HCT116 (cell line): ENCODE measurements at regions not wholly inside any gene's neighbourhood (a gene's known extent, or its start where the extent isn't known, plus 50 kb on each side); places are given as distances from the start of the nearest gene placed in this dataset.

Experiments
- ATAC-seq: fragments of 200-7000 bp; cut with Tn5 transposase; 2 replicates; pipeline ENCODE4 v1.9.1; 2020; ENCODE audit warnings: mild to moderate bottlenecking, moderate library complexity
- BruUV-seq: library from RNA; stranded (reverse); fragments of 400-500 nt; replicated peaks from 2 replicates; lab custom pipeline; 2021; lab: Mats Ljungman, UMichigan
- CTCF ChIA-PET: fragments of 300-600 bp; sonication (Branson Sonifier 250); formaldehyde crosslinking; loops from one replicate; lab custom pipeline; 2021; ENCODE audit warnings: antibody characterized with exemption; lab: Charles Lee
- POLR2A ChIA-PET: fragments of 300-600, 350-600 bp; sonication (Branson Sonifier 250); formaldehyde crosslinking; loops from one replicate; lab custom pipeline; 2021; ENCODE audit warnings: antibody characterized with exemption; lab: Charles Lee
- RAD21 ChIA-PET, 2 experiments: fragments of 300-600 bp; sonication (Branson Sonifier 250); formaldehyde crosslinking; loops; one replicate each; lab custom pipeline; 2023; ENCODE audit warnings: low total read pairs in 2 of 2; ENCODE audit not compliant: uncharacterized antibody in 2 of 2, unreplicated experiment in 2 of 2, low non-redundant PET in 1 of 2; lab: Charles Lee
- DNase-seq: peaks from one replicate; pipeline ENCODE4 v3.0.0-alpha.2; 2010; ENCODE audit warnings: low read depth, low spot score
- H2AFZ ChIP-seq: fragments of 200-600 bp; shearing (Covaris generic), sonication (generic); 2 replicates; pipeline ENCODE4 v1.6.1; 2017; ENCODE audit warnings: low read depth, mixed run types, mixed read lengths, antibody characterized with exemption, low read length; ENCODE audit not compliant: poor library complexity, severe bottlenecking
- H3K27ac ChIP-seq: 2 replicates; pipeline ENCODE4 v1.5.1; 2012; ENCODE audit warnings: low read depth, low read length
- H3K27me3 ChIP-seq: fragments of 200-600 bp; sonication (generic); 2 replicates; pipeline ENCODE4 v1.6.1; 2016; ENCODE audit warnings: mixed run types, low read length, mixed read lengths; ENCODE audit not compliant: insufficient read depth
- H3K36me3 ChIP-seq, 2 experiments: fragments of 200-500 bp in 1 of 2; fragments of 200-600 bp in 1 of 2; sonication (Bioruptor generic) in 1 of 2; sonication (generic) in 1 of 2; 2 replicates each; pipeline versions ENCODE4 v1.5.1 to v1.6.1; 2014 to 2016; ENCODE audit warnings: low read length in 2 of 2, inconsistent platforms in 1 of 2, mixed read lengths in 1 of 2, mixed run types in 1 of 2; ENCODE audit not compliant: insufficient read depth in 2 of 2, control insufficient read depth in 1 of 2
- H3K4me1 ChIP-seq, 2 experiments: fragments of 200-600 bp in 1 of 2; sonication (generic) in 1 of 2; 2 replicates each; pipeline versions ENCODE4 v1.5.1 to v1.6.1; 2012 to 2017; ENCODE audit warnings: low read length in 2 of 2, inconsistent platforms in 1 of 2, mild to moderate bottlenecking in 1 of 2, mixed read lengths in 1 of 2, mixed run types in 1 of 2, moderate library complexity in 1 of 2; ENCODE audit not compliant: insufficient read depth in 2 of 2, control insufficient read depth in 1 of 2
- H3K4me2 ChIP-seq: fragments of 200-600 bp; sonication (generic); 2 replicates; pipeline ENCODE4 v1.6.1; 2017; ENCODE audit warnings: mixed run types, low read length, mixed read lengths
- H3K4me3 ChIP-seq, 2 experiments: fragments of 200-600 bp in 1 of 2; sonication (generic) in 1 of 2; replicated peaks in 1 of 2; 2 replicates each; pipeline ENCODE4 v1.5.1; 2011 to 2016; ENCODE audit warnings: low read length in 2 of 2, control low read depth in 1 of 2, low read depth in 1 of 2, mild to moderate bottlenecking in 1 of 2, mixed read lengths in 1 of 2, mixed run types in 1 of 2
- H3K79me2 ChIP-seq: fragments of 200-600 bp; sonication (generic); 2 replicates; pipeline ENCODE4 v1.6.1; 2017; ENCODE audit warnings: mild to moderate bottlenecking, mixed run types, low read length, moderate library complexity, mixed read lengths; ENCODE audit not compliant: insufficient read depth
- H3K9ac ChIP-seq: fragments of 200-600 bp; sonication (generic); 2 replicates; pipeline ENCODE4 v1.6.1; 2016; ENCODE audit warnings: low read length, mixed read lengths
- H3K9me2 ChIP-seq: fragments of 200-600 bp; sonication (generic), shearing (Covaris generic); 2 replicates; pipeline ENCODE4 v1.6.1; 2017; ENCODE audit warnings: mixed run types, mild to moderate bottlenecking, moderate library complexity; ENCODE audit not compliant: insufficient read depth
- H3K9me3 ChIP-seq, 2 experiments: fragments of 200-500 bp in 1 of 2; fragments of 200-600 bp in 1 of 2; sonication (Bioruptor generic) in 1 of 2; sonication (generic) in 1 of 2; 2 replicates each; pipeline ENCODE4 v1.6.1; 2014 to 2017; ENCODE audit warnings: low read length in 2 of 2, mixed read lengths in 2 of 2, inconsistent platforms in 1 of 2, low read depth in 1 of 2, mild to moderate bottlenecking in 1 of 2, mixed run types in 1 of 2, moderate library complexity in 1 of 2; ENCODE audit not compliant: control insufficient read depth in 1 of 2, insufficient read depth in 1 of 2
- H4K20me1 ChIP-seq: fragments of 200-600 bp; sonication (generic), shearing (Covaris generic); 2 replicates; pipeline ENCODE4 v1.6.1; 2017; ENCODE audit warnings: mixed run types, mild to moderate bottlenecking, moderate library complexity; ENCODE audit not compliant: insufficient read depth
- EZH2phosphoT487 ChIP-seq: fragments of 200-600 bp; IDR thresholded peaks from 2 replicates; pipeline ENCODE4 v1.6.1; 2018; ENCODE audit warnings: antibody characterized with exemption, borderline replicate concordance
- POLR2AphosphoS5 ChIP-seq: IDR thresholded peaks from 2 replicates; pipeline ENCODE4 v1.6.1; 2011; ENCODE audit warnings: mild to moderate bottlenecking, low read depth, low read length, moderate library complexity
- REST ChIP-seq: IDR thresholded peaks from 2 replicates; pipeline ENCODE4 v1.6.1; 2012; ENCODE audit warnings: low read depth
- SIN3A ChIP-seq: IDR thresholded peaks from 2 replicates; pipeline ENCODE4 v1.6.1; 2012; ENCODE audit warnings: low read depth
- SRF ChIP-seq: IDR thresholded peaks from 2 replicates; pipeline ENCODE4 v1.6.1; 2012; ENCODE audit warnings: low read depth
- YY1 ChIP-seq: IDR thresholded peaks from 2 replicates; pipeline ENCODE4 v1.6.1; 2011; ENCODE audit warnings: low read length, low read depth, moderate library complexity, mild to moderate bottlenecking; ENCODE audit not compliant: insufficient replicate concordance; ENCODE audit errors: extremely low read depth
- ZNF274 ChIP-seq: fragments of 200-500 bp; sonication (Bioruptor generic); IDR thresholded peaks from 2 replicates; pipeline ENCODE4 v1.6.1; 2014; ENCODE audit warnings: mild to moderate bottlenecking, low read depth, low read length, inconsistent platforms
- intact Hi-C: fragments of 100-400 bp; cut with micrococcal nuclease; formaldehyde crosslinking; loops from 2 replicates; pipeline ENCODE4 v1.10.0; 2022

GRCh38 chr14:26928019-26928418 is 330.2 kb upstream of the NOVA1 start:
- no peak overlapping the region for H3K9ac ChIP-seq
- no peak overlapping the region for H2AFZ ChIP-seq
- H3K27ac ChIP-seq: no peak overlapping the region
- peaks cover 9 to 25% of the 10 kb centered on the region in 2 experiments; a peak in 2 of 4 replicates for H3K9me3 ChIP-seq
- H3K4me2 ChIP-seq: no peak overlapping the region
- no peaks in the 10 kb centered on the region for H3K27me3 ChIP-seq
- no peak overlapping the region for H3K4me3 ChIP-seq
- H3K79me2 ChIP-seq: no peaks in the 10 kb centered on the region
- no peak for ATAC-seq
- TF ChIP-seq EZH2phosphoT487 (no peak), SRF (no peak), SIN3A (no peak), ZNF274 (no peak), YY1 (no peak), REST (no peak), POLR2AphosphoS5 (no peak)
- RAD21 ChIA-PET: no interaction called here
- H3K4me1 ChIP-seq: no peaks in the 10 kb centered on the region
- H4K20me1 ChIP-seq: no peaks in the 10 kb centered on the region
- CTCF ChIA-PET: no interaction called here
- POLR2A ChIA-PET: no interaction called here
- no peaks in the 10 kb centered on the region for H3K36me3 ChIP-seq
- no peaks in the 10 kb centered on the region for H3K9me2 ChIP-seq
- BruUV-seq: no TSS peak
- DNase-seq: no peak
- intact Hi-C loops: no loop called here
